ENCODE measurements at regions not wholly inside any gene's neighbourhood (a gene's known extent, or its start where the extent isn't known, plus 50 kb on each side); places are given as distances from the start of the nearest gene placed in this dataset.

- ATAC-seq (no peak), DNase-seq (ENCODE audit: low spot score) (no peak)
- no peak overlapping the region for H3K4me2 ChIP-seq
- no peaks in the 10 kb centered on the region for H3K36me3 ChIP-seq (ENCODE audit: insufficient read depth)
- no peak overlapping the region for H2AFZ ChIP-seq
- peaks cover 3% of the 10 kb centered on the region for H3K27me3 Mint-ChIP-seq (ENCODE audit: insufficient read depth, low read depth, poor library complexity)
- H3K4me3 ChIP-seq = no peak overlapping the region
- H3K27me3 ChIP-seq (ENCODE audit: insufficient read depth) = no peaks in the 10 kb centered on the region
- H3K4me3 Mint-ChIP-seq = no peak overlapping the region
- no peak overlapping the region for H3K27ac Mint-ChIP-seq
- H3F3A ChIP-seq (replicated peaks; ENCODE audit: low read depth) = no peaks in the 10 kb centered on the region
- H3K27ac ChIP-seq (ENCODE audit: low read depth) = no peak overlapping the region
- no peaks in the 10 kb centered on the region for H3K9me3 Mint-ChIP-seq
- H3K36me3 Mint-ChIP-seq (ENCODE audit: low read depth) = no peaks in the 10 kb centered on the region
- no peaks in the 10 kb centered on the region for H3K79me2 ChIP-seq (replicated peaks; ENCODE audit: insufficient read depth)
- TF ChIP-seq CREB1 (CRISPR knock-in tag; IDR thresholded peaks at IDR 0.05; ENCODE audit: low read depth) (no peak), POLR2AphosphoS5 (IDR thresholded peaks at IDR 0.05; ENCODE audit: low read depth) (no peak), EZH2 (IDR thresholded peaks at IDR 0.05; ENCODE audit: low read depth, unreplicated experiment) (no peak), EZH2phosphoT487 (IDR thresholded peaks at IDR 0.05; ENCODE audit: unreplicated experiment) (no peak), ZNF114 (CRISPR knock-in tag; IDR thresholded peaks at IDR 0.05) (no peak), ZNF331 (CRISPR knock-in tag; IDR thresholded peaks at IDR 0.05; ENCODE audit: low read depth) (no peak), ZNF462 (CRISPR knock-in tag; IDR thresholded peaks at IDR 0.05) (no peak), CTCF (conservative IDR thresholded peaks at IDR 0.05; ENCODE audit: low read depth in 2 of 2) (no peak), ETS1 (IDR thresholded peaks at IDR 0.05) (no peak), JUNB (IDR thresholded peaks at IDR 0.05; ENCODE audit: unreplicated experiment) (no peak), STAT1 (IDR thresholded peaks at IDR 0.05; ENCODE audit: unreplicated experiment) (no peak), NANOG (IDR thresholded peaks at IDR 0.05; ENCODE audit: borderline replicate concordance) (no peak), REST (IDR thresholded peaks at IDR 0.05; ENCODE audit: unreplicated experiment) (no peak)
- no peaks in the 10 kb centered on the region for H3K9me2 ChIP-seq (ENCODE audit: insufficient read depth)
- H4K20me1 ChIP-seq (replicated peaks; ENCODE audit: insufficient read depth) = no peaks in the 10 kb centered on the region
- H3K4me1 Mint-ChIP-seq = no peaks in the 10 kb centered on the region; the same call in 2 of the 3 replicates
- H3K4me1 ChIP-seq (ENCODE audit: insufficient read depth) = no peaks in the 10 kb centered on the region
Observed at GRCh38 chr7:142428094-142428493, 170.2 kb upstream of the PRSS58 start.

All from GM23338 (cell line).